ENCODE measurements at regions not wholly inside any gene's neighbourhood (a gene's known extent, or its start where the extent isn't known, plus 50 kb on each side); places are given as distances from the start of the nearest gene placed in this dataset.
"Not testable (repeated sequence)": the region's sequence is repeated elsewhere in the genome, so short reads cannot be mapped to it uniquely, and the experiment has no call there.

- Histone ChIP-seq H3K4me3 (ENCODE audit: low read length in 2 of 2) (no peak overlapping the region), H3K9ac (ENCODE audit: low read depth in 1 of 2, low read length in 2 of 2) (no peak overlapping the region), H3K9me3 (ENCODE audit: control insufficient read depth in 2 of 2, low read length in 2 of 2) (no peaks in the 10 kb centered on the region), H3K36me3 (ENCODE audit: control insufficient read depth in 2 of 2, insufficient read depth in 2 of 2, low read length in 2 of 2) (no peaks in the 10 kb centered on the region), H3K27me3 (ENCODE audit: control insufficient read depth in 2 of 2, insufficient read depth in 2 of 2, low read length in 2 of 2) (no peaks in the 10 kb centered on the region), H3K4me1 (ENCODE audit: control insufficient read depth in 2 of 2, insufficient read depth in 2 of 2, low read length in 2 of 2) (no peaks in the 10 kb centered on the region), H3K27ac (ENCODE audit: low read depth in 2 of 2, low read length in 2 of 2) (no peak overlapping the region)
These were observed 600.5 kb downstream of the SLC16A7 start for GRCh38 chr12:60196366-60196765.

- Histone ChIP-seq H3K27me3 (ENCODE audit: control insufficient read depth in 2 of 2, insufficient read depth in 2 of 2, low read length in 2 of 2) (no peaks in the 10 kb centered on the region), H3K9ac (ENCODE audit: low read depth in 1 of 2, low read length in 2 of 2) (no peak overlapping the region), H3K27ac (ENCODE audit: low read depth in 2 of 2, low read length in 2 of 2) (no peak overlapping the region), H3K4me3 (ENCODE audit: low read length in 2 of 2) (no peak overlapping the region), H3K9me3 (ENCODE audit: control insufficient read depth in 2 of 2, low read length in 2 of 2) (no peaks in the 10 kb centered on the region), H3K36me3 (ENCODE audit: control insufficient read depth in 2 of 2, insufficient read depth in 2 of 2, low read length in 2 of 2) (no peaks in the 10 kb centered on the region), H3K4me1 (ENCODE audit: control insufficient read depth in 2 of 2, insufficient read depth in 2 of 2, low read length in 2 of 2) (no peaks in the 10 kb centered on the region)
These were observed 601.8 kb downstream of the SLC16A7 start for GRCh38 chr12:60197589-60197988.

- Histone ChIP-seq H3K9me3 (ENCODE audit: control insufficient read depth in 2 of 2, low read length in 2 of 2) (no peaks in the 10 kb centered on the region), H3K36me3 (ENCODE audit: control insufficient read depth in 2 of 2, insufficient read depth in 2 of 2, low read length in 2 of 2) (no peaks in the 10 kb centered on the region), H3K9ac (ENCODE audit: low read depth in 1 of 2, low read length in 2 of 2) (no peak overlapping the region), H3K4me3 (ENCODE audit: low read length in 2 of 2) (no peak overlapping the region), H3K4me1 (ENCODE audit: control insufficient read depth in 2 of 2, insufficient read depth in 2 of 2, low read length in 2 of 2) (no peaks in the 10 kb centered on the region), H3K27ac (ENCODE audit: low read depth in 2 of 2, low read length in 2 of 2) (no peak overlapping the region), H3K27me3 (ENCODE audit: control insufficient read depth in 2 of 2, insufficient read depth in 2 of 2, low read length in 2 of 2) (no peaks in the 10 kb centered on the region)
These were observed 606.1 kb downstream of the SLC16A7 start for GRCh38 chr12:60201891-60202290.

DNA sequence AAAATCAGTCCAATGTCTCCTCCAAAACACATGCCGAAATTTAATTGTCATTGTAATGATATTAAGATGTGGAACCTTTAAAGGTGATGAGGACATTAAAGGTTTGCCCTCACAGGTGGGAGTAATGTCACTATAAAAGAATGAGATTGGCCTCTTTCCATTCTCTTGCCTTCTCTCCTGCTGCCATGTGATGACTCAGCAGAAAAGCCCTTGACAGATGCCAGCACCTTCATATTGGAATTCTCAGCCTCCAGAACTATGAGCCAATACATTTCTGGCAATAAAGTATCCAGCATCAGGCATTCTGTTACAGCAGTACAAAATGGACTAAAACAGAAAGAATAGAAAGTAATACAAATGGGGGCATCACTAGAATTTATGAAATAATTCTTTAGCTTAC, 609.7 kb downstream of the SLC16A7 start:
- no peaks in the 10 kb centered on the region for H3K4me1 ChIP-seq (ENCODE audit: control insufficient read depth in 2 of 2, insufficient read depth in 2 of 2, low read length in 2 of 2)

DNA sequence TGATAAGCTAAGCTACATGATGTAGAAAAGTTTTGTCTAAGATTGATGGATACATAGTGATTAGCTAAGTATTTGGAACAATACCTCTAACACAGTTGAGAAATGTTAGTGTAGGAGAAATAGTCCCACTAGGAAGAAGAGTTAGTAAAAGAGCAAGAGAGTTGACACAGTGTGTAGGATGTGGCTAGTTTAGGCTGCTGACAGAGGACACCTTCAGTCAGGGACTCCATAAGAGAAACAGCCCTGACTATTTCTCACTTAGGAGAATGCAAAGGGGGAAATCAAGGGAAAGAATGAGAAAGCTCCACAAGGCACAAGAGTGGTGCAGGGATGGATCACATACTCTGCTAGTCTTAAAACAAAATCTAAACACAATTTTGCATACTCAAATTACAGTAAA, 613.7 kb downstream of the SLC16A7 start:
- no peaks in the 10 kb centered on the region for H3K4me1 ChIP-seq (ENCODE audit: control insufficient read depth in 2 of 2, insufficient read depth in 2 of 2, low read length in 2 of 2)
- H3K27me3 ChIP-seq (ENCODE audit: control insufficient read depth in 2 of 2, insufficient read depth in 2 of 2, low read length in 2 of 2) = no peaks in the 10 kb centered on the region
- H3K36me3 ChIP-seq (ENCODE audit: control insufficient read depth in 2 of 2, insufficient read depth in 2 of 2, low read length in 2 of 2) = no peaks in the 10 kb centered on the region
- no peak overlapping the region for H3K9ac ChIP-seq (ENCODE audit: low read depth in 1 of 2, low read length in 2 of 2)
- H3K27ac ChIP-seq (ENCODE audit: low read depth in 2 of 2, low read length in 2 of 2) = no peak overlapping the region
- H3K4me3 ChIP-seq (ENCODE audit: low read length in 2 of 2) = no peak overlapping the region
- H3K9me3 ChIP-seq (ENCODE audit: control insufficient read depth in 2 of 2, low read length in 2 of 2) = no peaks in the 10 kb centered on the region

More for the DNA sequence above, 609.7 kb downstream of the SLC16A7 start:
- no peak overlapping the region for H3K9ac ChIP-seq (ENCODE audit: low read depth in 1 of 2, low read length in 2 of 2)
- no peaks in the 10 kb centered on the region for H3K9me3 ChIP-seq (ENCODE audit: control insufficient read depth in 2 of 2, low read length in 2 of 2)
- no peaks in the 10 kb centered on the region for H3K27me3 ChIP-seq (ENCODE audit: control insufficient read depth in 2 of 2, insufficient read depth in 2 of 2, low read length in 2 of 2)
- no peaks in the 10 kb centered on the region for H3K36me3 ChIP-seq (ENCODE audit: control insufficient read depth in 2 of 2, insufficient read depth in 2 of 2, low read length in 2 of 2)
- no peak overlapping the region for H3K27ac ChIP-seq (ENCODE audit: low read depth in 2 of 2, low read length in 2 of 2)
- no peak overlapping the region for H3K4me3 ChIP-seq (ENCODE audit: low read length in 2 of 2)

GRCh38 chr12:60209933-60210332, 614.1 kb downstream of the SLC16A7 start:
- no peaks in the 10 kb centered on the region for H3K9me3 ChIP-seq (ENCODE audit: control insufficient read depth in 2 of 2, low read length in 2 of 2)
- no peak overlapping the region for H3K9ac ChIP-seq (ENCODE audit: low read depth in 1 of 2, low read length in 2 of 2)
- no peak overlapping the region for H3K27ac ChIP-seq (ENCODE audit: low read depth in 2 of 2, low read length in 2 of 2)

DNA sequence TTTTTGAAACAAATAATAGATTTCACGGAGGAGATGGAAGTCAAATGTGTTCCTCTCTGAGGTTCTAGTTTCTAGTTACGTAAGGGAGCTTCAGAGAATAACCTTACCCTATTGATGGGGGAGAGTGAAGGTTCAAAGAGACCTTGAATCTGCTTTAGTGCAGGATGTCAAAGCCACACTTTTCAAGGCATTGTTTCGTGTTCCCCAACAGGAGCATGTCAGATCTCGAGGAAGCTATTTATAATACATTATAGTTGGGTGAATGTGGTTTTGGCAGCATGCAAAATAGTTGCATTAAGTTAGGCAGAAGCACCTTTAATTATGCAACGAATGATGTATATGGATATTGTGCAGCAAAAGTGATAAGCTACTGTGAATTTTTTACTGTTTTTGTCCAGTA, 614.9 kb downstream of the SLC16A7 start:
- no peak overlapping the region for H3K27ac ChIP-seq (ENCODE audit: low read depth in 2 of 2, low read length in 2 of 2)
- no peaks in the 10 kb centered on the region for H3K27me3 ChIP-seq (ENCODE audit: control insufficient read depth in 2 of 2, insufficient read depth in 2 of 2, low read length in 2 of 2)
- H3K36me3 ChIP-seq (ENCODE audit: control insufficient read depth in 2 of 2, insufficient read depth in 2 of 2, low read length in 2 of 2) = no peaks in the 10 kb centered on the region
- H3K4me3 ChIP-seq (ENCODE audit: low read length in 2 of 2) = no peak overlapping the region
- H3K4me1 ChIP-seq (ENCODE audit: control insufficient read depth in 2 of 2, insufficient read depth in 2 of 2, low read length in 2 of 2) = no peaks in the 10 kb centered on the region
- no peak overlapping the region for H3K9ac ChIP-seq (ENCODE audit: low read depth in 1 of 2, low read length in 2 of 2)
- H3K9me3 ChIP-seq (ENCODE audit: control insufficient read depth in 2 of 2, low read length in 2 of 2) = no peaks in the 10 kb centered on the region

More at GRCh38 chr12:60209933-60210332, 614.1 kb downstream of the SLC16A7 start:
- no peaks in the 10 kb centered on the region for H3K4me1 ChIP-seq (ENCODE audit: control insufficient read depth in 2 of 2, insufficient read depth in 2 of 2, low read length in 2 of 2)
- no peaks in the 10 kb centered on the region for H3K27me3 ChIP-seq (ENCODE audit: control insufficient read depth in 2 of 2, insufficient read depth in 2 of 2, low read length in 2 of 2)
- H3K4me3 ChIP-seq (ENCODE audit: low read length in 2 of 2) = no peak overlapping the region
- no peaks in the 10 kb centered on the region for H3K36me3 ChIP-seq (ENCODE audit: control insufficient read depth in 2 of 2, insufficient read depth in 2 of 2, low read length in 2 of 2)

DNA sequence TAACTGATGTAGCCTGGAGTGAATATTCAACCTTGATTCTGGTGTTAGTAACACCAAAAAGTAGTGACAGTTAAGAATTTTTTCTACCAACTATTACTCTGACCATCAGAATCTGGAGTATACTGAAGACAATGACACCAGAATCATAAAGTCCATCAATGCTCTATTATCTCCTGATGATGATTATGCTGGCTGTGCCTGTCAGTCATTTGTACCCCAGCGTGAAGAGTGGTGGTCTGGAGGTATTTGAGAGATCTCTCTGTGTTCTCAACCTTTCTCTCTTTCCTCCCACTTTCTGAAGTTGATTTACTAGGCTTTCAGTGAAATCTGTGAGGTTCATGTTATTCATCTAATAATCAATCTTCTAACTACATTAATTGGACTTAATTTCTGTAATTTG, 615.4 kb downstream of the SLC16A7 start:
- Histone ChIP-seq H3K9ac (ENCODE audit: low read depth in 1 of 2, low read length in 2 of 2) (no peak overlapping the region), H3K4me1 (ENCODE audit: control insufficient read depth in 2 of 2, insufficient read depth in 2 of 2, low read length in 2 of 2) (no peaks in the 10 kb centered on the region), H3K4me3 (ENCODE audit: low read length in 2 of 2) (no peak overlapping the region), H3K9me3 (ENCODE audit: control insufficient read depth in 2 of 2, low read length in 2 of 2) (no peaks in the 10 kb centered on the region), H3K27ac (ENCODE audit: low read depth in 2 of 2, low read length in 2 of 2) (no peak overlapping the region), H3K36me3 (ENCODE audit: control insufficient read depth in 2 of 2, insufficient read depth in 2 of 2, low read length in 2 of 2) (no peaks in the 10 kb centered on the region), H3K27me3 (ENCODE audit: control insufficient read depth in 2 of 2, insufficient read depth in 2 of 2, low read length in 2 of 2) (no peaks in the 10 kb centered on the region)

- no peak overlapping the region for H3K4me3 ChIP-seq (ENCODE audit: low read length in 2 of 2)
- no peaks in the 10 kb centered on the region for H3K36me3 ChIP-seq (ENCODE audit: control insufficient read depth in 2 of 2, insufficient read depth in 2 of 2, low read length in 2 of 2)
- H3K9me3 ChIP-seq (ENCODE audit: control insufficient read depth in 2 of 2, low read length in 2 of 2) = no peaks in the 10 kb centered on the region
- H3K27ac ChIP-seq (ENCODE audit: low read depth in 2 of 2, low read length in 2 of 2) = no peak overlapping the region
- H3K4me1 ChIP-seq (ENCODE audit: control insufficient read depth in 2 of 2, insufficient read depth in 2 of 2, low read length in 2 of 2) = no peaks in the 10 kb centered on the region
- H3K27me3 ChIP-seq (ENCODE audit: control insufficient read depth in 2 of 2, insufficient read depth in 2 of 2, low read length in 2 of 2) = no peaks in the 10 kb centered on the region
- H3K9ac ChIP-seq (ENCODE audit: low read depth in 1 of 2, low read length in 2 of 2) = no peak overlapping the region
These were observed 616.6 kb downstream of the SLC16A7 start for GRCh38 chr12:60212159-60213000.

- H3K4me1 ChIP-seq (ENCODE audit: control insufficient read depth in 2 of 2, insufficient read depth in 2 of 2, low read length in 2 of 2); H3K27ac ChIP-seq (ENCODE audit: low read depth in 2 of 2, low read length in 2 of 2); H3K27me3 ChIP-seq (ENCODE audit: control insufficient read depth in 2 of 2, insufficient read depth in 2 of 2, low read length in 2 of 2); H3K36me3 ChIP-seq (ENCODE audit: control insufficient read depth in 2 of 2, insufficient read depth in 2 of 2, low read length in 2 of 2); H3K9ac ChIP-seq (ENCODE audit: low read depth in 1 of 2, low read length in 2 of 2); H3K4me3 ChIP-seq (ENCODE audit: low read length in 2 of 2); H3K9me3 ChIP-seq (ENCODE audit: control insufficient read depth in 2 of 2, low read length in 2 of 2): not testable (repeated sequence)
These were observed 617.4 kb downstream of the SLC16A7 start for GRCh38 chr12:60213272-60213671.
